HCT116 (cell line): ENCODE measurements at regions not wholly inside any gene's neighbourhood (a gene's known extent, or its start where the extent isn't known, plus 50 kb on each side); places are given as distances from the start of the nearest gene placed in this dataset.

Experiments used
- ATAC-seq: fragments of 200-7000 bp; cut with Tn5 transposase; 2 replicates; pipeline ENCODE4 v1.9.1; 2020; ENCODE audit warnings: mild to moderate bottlenecking, moderate library complexity
- BruUV-seq: library from RNA; stranded (reverse); fragments of 400-500 nt; replicated peaks from 2 replicates; lab custom pipeline; 2021; lab: Mats Ljungman, UMichigan
- CTCF ChIA-PET: fragments of 300-600 bp; sonication (Branson Sonifier 250); formaldehyde crosslinking; loops from one replicate; lab custom pipeline; 2021; ENCODE audit warnings: antibody characterized with exemption; lab: Charles Lee
- POLR2A ChIA-PET: fragments of 300-600, 350-600 bp; sonication (Branson Sonifier 250); formaldehyde crosslinking; loops from one replicate; lab custom pipeline; 2021; ENCODE audit warnings: antibody characterized with exemption; lab: Charles Lee
- RAD21 ChIA-PET, 2 experiments: fragments of 300-600 bp; sonication (Branson Sonifier 250); formaldehyde crosslinking; loops; one replicate each; lab custom pipeline; 2023; ENCODE audit warnings: low total read pairs in 2 of 2; ENCODE audit not compliant: uncharacterized antibody in 2 of 2, unreplicated experiment in 2 of 2, low non-redundant PET in 1 of 2; lab: Charles Lee
- DNase-seq: peaks from one replicate; pipeline ENCODE4 v3.0.0-alpha.2; 2010; ENCODE audit warnings: low read depth, low spot score
- H2AFZ ChIP-seq: fragments of 200-600 bp; shearing (Covaris generic), sonication (generic); 2 replicates; pipeline ENCODE4 v1.6.1; 2017; ENCODE audit warnings: low read depth, mixed run types, mixed read lengths, antibody characterized with exemption, low read length; ENCODE audit not compliant: poor library complexity, severe bottlenecking
- H3K27ac ChIP-seq: 2 replicates; pipeline ENCODE4 v1.5.1; 2012; ENCODE audit warnings: low read depth, low read length
- H3K27me3 ChIP-seq: fragments of 200-600 bp; sonication (generic); 2 replicates; pipeline ENCODE4 v1.6.1; 2016; ENCODE audit warnings: mixed run types, low read length, mixed read lengths; ENCODE audit not compliant: insufficient read depth
- H3K36me3 ChIP-seq, 2 experiments: fragments of 200-500 bp in 1 of 2; fragments of 200-600 bp in 1 of 2; sonication (Bioruptor generic) in 1 of 2; sonication (generic) in 1 of 2; 2 replicates each; pipeline versions ENCODE4 v1.5.1 to v1.6.1; 2014 to 2016; ENCODE audit warnings: low read length in 2 of 2, inconsistent platforms in 1 of 2, mixed read lengths in 1 of 2, mixed run types in 1 of 2; ENCODE audit not compliant: insufficient read depth in 2 of 2, control insufficient read depth in 1 of 2
- H3K4me1 ChIP-seq, 2 experiments: fragments of 200-600 bp in 1 of 2; sonication (generic) in 1 of 2; 2 replicates each; pipeline versions ENCODE4 v1.5.1 to v1.6.1; 2012 to 2017; ENCODE audit warnings: low read length in 2 of 2, inconsistent platforms in 1 of 2, mild to moderate bottlenecking in 1 of 2, mixed read lengths in 1 of 2, mixed run types in 1 of 2, moderate library complexity in 1 of 2; ENCODE audit not compliant: insufficient read depth in 2 of 2, control insufficient read depth in 1 of 2
- H3K4me2 ChIP-seq: fragments of 200-600 bp; sonication (generic); 2 replicates; pipeline ENCODE4 v1.6.1; 2017; ENCODE audit warnings: mixed run types, low read length, mixed read lengths
- H3K4me3 ChIP-seq, 2 experiments: fragments of 200-600 bp in 1 of 2; sonication (generic) in 1 of 2; replicated peaks in 1 of 2; 2 replicates each; pipeline ENCODE4 v1.5.1; 2011 to 2016; ENCODE audit warnings: low read length in 2 of 2, control low read depth in 1 of 2, low read depth in 1 of 2, mild to moderate bottlenecking in 1 of 2, mixed read lengths in 1 of 2, mixed run types in 1 of 2
- H3K79me2 ChIP-seq: fragments of 200-600 bp; sonication (generic); 2 replicates; pipeline ENCODE4 v1.6.1; 2017; ENCODE audit warnings: mild to moderate bottlenecking, mixed run types, low read length, moderate library complexity, mixed read lengths; ENCODE audit not compliant: insufficient read depth
- H3K9ac ChIP-seq: fragments of 200-600 bp; sonication (generic); 2 replicates; pipeline ENCODE4 v1.6.1; 2016; ENCODE audit warnings: low read length, mixed read lengths
- H3K9me2 ChIP-seq: fragments of 200-600 bp; sonication (generic), shearing (Covaris generic); 2 replicates; pipeline ENCODE4 v1.6.1; 2017; ENCODE audit warnings: mixed run types, mild to moderate bottlenecking, moderate library complexity; ENCODE audit not compliant: insufficient read depth
- H3K9me3 ChIP-seq, 2 experiments: fragments of 200-500 bp in 1 of 2; fragments of 200-600 bp in 1 of 2; sonication (Bioruptor generic) in 1 of 2; sonication (generic) in 1 of 2; 2 replicates each; pipeline ENCODE4 v1.6.1; 2014 to 2017; ENCODE audit warnings: low read length in 2 of 2, mixed read lengths in 2 of 2, inconsistent platforms in 1 of 2, low read depth in 1 of 2, mild to moderate bottlenecking in 1 of 2, mixed run types in 1 of 2, moderate library complexity in 1 of 2; ENCODE audit not compliant: control insufficient read depth in 1 of 2, insufficient read depth in 1 of 2
- H4K20me1 ChIP-seq: fragments of 200-600 bp; sonication (generic), shearing (Covaris generic); 2 replicates; pipeline ENCODE4 v1.6.1; 2017; ENCODE audit warnings: mixed run types, mild to moderate bottlenecking, moderate library complexity; ENCODE audit not compliant: insufficient read depth
- CEBPB ChIP-seq: IDR thresholded peaks from 2 replicates; pipeline ENCODE4 v1.6.1; 2012; ENCODE audit warnings: low read depth
- ELF1 ChIP-seq: IDR thresholded peaks from 2 replicates; pipeline ENCODE4 v1.6.1; 2012; ENCODE audit warnings: low read depth, borderline replicate concordance
- EZH2 ChIP-seq: fragments of 200-600 bp; sonication (generic); IDR thresholded peaks from 2 replicates; pipeline ENCODE4 v1.6.1; 2017; ENCODE audit warnings: antibody characterized with exemption, mixed run types
- JUND ChIP-seq: IDR thresholded peaks from 2 replicates; pipeline ENCODE4 v1.6.1; 2012
- POLR2AphosphoS5 ChIP-seq: IDR thresholded peaks from 2 replicates; pipeline ENCODE4 v1.6.1; 2011; ENCODE audit warnings: mild to moderate bottlenecking, low read depth, low read length, moderate library complexity
- RAD21 ChIP-seq: IDR thresholded peaks from 2 replicates; pipeline ENCODE4 v1.6.1; 2012; ENCODE audit warnings: low read depth, mild to moderate bottlenecking
- SIN3A ChIP-seq: IDR thresholded peaks from 2 replicates; pipeline ENCODE4 v1.6.1; 2012; ENCODE audit warnings: low read depth
- SRF ChIP-seq: IDR thresholded peaks from 2 replicates; pipeline ENCODE4 v1.6.1; 2012; ENCODE audit warnings: low read depth
- intact Hi-C: fragments of 100-400 bp; cut with micrococcal nuclease; formaldehyde crosslinking; loops from 2 replicates; pipeline ENCODE4 v1.10.0; 2022
- TF ChIP-seq, protein P1 (sequence below): IDR thresholded peaks from 2 replicates; pipeline ENCODE4 v1.6.1; 2012; ENCODE audit warnings: low read depth
- TF ChIP-seq, protein P2 (sequence below): IDR thresholded peaks from 2 replicates; pipeline ENCODE4 v1.6.1; 2011; ENCODE audit warnings: mild to moderate bottlenecking, low read length, moderate library complexity; ENCODE audit not compliant: insufficient replicate concordance; ENCODE audit errors: extremely low read depth
- TF ChIP-seq, protein P3 (sequence below), 3 experiments: fragments of 200-600 bp in 1 of 3; sonication (generic) in 1 of 3; IDR thresholded peaks in 2 of 3; conservative IDR thresholded peaks in 1 of 3; 2 replicates each; pipeline ENCODE4 v1.5.1; 2012 to 2017; ENCODE audit warnings: low read depth in 2 of 3, low read length in 2 of 3, antibody characterized with exemption in 1 of 3, borderline replicate concordance in 1 of 3, control low read depth in 1 of 3, mild to moderate bottlenecking in 1 of 3, mixed read lengths in 1 of 3, mixed run types in 1 of 3, moderate library complexity in 1 of 3; ENCODE audit not compliant: insufficient read depth in 1 of 3

DNA sequence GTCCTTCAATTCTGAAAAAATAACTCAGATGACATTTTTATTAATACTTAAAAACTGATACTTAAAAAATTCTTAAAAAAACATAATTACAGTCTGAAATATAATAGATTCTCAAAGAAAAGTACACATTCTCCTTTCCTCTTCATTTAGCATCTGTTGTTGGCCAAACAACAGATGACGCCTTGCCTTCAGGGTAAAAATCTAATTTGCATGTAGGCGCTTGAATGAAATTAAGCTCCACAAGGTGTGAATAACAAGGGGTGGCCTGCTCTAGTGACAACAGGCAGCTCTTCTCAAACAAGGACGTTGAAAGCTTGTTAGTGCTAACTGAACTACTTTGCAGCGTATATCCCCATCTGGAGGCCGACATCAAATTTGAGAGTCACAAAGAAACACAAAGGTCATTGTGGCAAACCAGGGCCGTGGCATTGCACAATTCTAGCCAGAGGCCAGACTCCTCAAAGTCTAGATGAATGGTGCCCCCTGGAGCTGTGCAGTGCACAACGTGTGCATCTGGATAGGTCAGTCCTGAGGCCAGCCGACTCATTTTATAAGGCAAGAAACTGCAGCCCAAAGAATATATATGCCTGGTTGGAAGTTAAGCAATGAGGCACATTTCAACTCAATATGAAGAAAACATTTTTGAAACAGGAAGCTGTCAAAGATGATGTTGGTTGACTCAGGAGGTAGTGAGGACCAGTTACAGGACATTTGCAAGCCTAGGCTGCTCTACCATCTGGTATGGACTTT is 459.2 kb upstream of the RUNX1 start (continued):
- TF ChIP-seq, protein P1, sequence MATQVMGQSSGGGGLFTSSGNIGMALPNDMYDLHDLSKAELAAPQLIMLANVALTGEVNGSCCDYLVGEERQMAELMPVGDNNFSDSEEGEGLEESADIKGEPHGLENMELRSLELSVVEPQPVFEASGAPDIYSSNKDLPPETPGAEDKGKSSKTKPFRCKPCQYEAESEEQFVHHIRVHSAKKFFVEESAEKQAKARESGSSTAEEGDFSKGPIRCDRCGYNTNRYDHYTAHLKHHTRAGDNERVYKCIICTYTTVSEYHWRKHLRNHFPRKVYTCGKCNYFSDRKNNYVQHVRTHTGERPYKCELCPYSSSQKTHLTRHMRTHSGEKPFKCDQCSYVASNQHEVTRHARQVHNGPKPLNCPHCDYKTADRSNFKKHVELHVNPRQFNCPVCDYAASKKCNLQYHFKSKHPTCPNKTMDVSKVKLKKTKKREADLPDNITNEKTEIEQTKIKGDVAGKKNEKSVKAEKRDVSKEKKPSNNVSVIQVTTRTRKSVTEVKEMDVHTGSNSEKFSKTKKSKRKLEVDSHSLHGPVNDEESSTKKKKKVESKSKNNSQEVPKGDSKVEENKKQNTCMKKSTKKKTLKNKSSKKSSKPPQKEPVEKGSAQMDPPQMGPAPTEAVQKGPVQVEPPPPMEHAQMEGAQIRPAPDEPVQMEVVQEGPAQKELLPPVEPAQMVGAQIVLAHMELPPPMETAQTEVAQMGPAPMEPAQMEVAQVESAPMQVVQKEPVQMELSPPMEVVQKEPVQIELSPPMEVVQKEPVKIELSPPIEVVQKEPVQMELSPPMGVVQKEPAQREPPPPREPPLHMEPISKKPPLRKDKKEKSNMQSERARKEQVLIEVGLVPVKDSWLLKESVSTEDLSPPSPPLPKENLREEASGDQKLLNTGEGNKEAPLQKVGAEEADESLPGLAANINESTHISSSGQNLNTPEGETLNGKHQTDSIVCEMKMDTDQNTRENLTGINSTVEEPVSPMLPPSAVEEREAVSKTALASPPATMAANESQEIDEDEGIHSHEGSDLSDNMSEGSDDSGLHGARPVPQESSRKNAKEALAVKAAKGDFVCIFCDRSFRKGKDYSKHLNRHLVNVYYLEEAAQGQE: no peak
- TF ChIP-seq ELF1: no peak

DNA sequence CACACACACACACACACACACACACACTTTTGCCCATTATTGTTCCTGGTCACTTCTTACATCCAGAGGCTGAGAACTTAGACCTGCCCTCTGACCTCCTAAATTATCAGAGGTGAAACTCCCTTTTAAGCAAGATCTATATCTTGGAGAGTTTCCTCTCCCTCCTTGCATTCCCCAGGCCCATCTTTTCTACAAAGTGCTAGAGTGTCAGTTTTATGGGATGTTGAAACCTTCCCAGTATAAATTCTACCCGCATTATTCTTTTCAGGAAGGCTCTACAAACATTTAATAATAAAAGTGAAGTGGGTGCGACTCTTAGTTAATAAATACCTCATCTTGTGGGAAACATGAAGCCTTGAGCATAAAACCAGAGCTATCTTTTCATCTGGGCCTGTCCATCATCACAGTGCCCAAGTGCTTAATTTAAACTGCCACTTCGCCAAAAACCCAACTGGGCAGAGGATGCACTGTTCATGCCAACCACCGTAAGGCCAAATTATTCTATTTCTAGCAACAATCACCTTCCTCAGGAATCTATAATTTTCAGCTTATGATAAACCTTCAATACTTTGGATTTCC is 458.2 kb upstream of the RUNX1 start:
- CTCF ChIA-PET: interaction anchor here (0.9 to 2.1 kb wide), 2 partner anchors 762 to 813 kb away, joined by 3 to 11 read pairs; no protein-coding TSS in a partner anchor
- no peak overlapping the region for H2AFZ ChIP-seq
- no peak overlapping the region for H3K9ac ChIP-seq
- no peak overlapping the region for H3K27ac ChIP-seq
- BruUV-seq: no TSS peak
- H3K9me3 ChIP-seq: no peaks in the 10 kb centered on the region
- no peaks in the 10 kb centered on the region for H3K79me2 ChIP-seq
- ATAC-seq (no peak), DNase-seq (no peak)
- H3K36me3 ChIP-seq: no peaks in the 10 kb centered on the region
- intact Hi-C loops: no loop called here
- POLR2A ChIA-PET: no interaction called here
- H3K4me2 ChIP-seq: no peak overlapping the region
- peaks cover 15% of the 10 kb centered on the region; the same call in 1 of the 2 replicates for H3K27me3 ChIP-seq
- H3K4me1 ChIP-seq: peaks cover 0 to 5% of the 10 kb centered on the region in 2 experiments; a peak in 1 of 4 replicates
- H3K9me2 ChIP-seq: no peaks in the 10 kb centered on the region
- RAD21 ChIA-PET: no interaction called here
- H3K4me3 ChIP-seq: no peak overlapping the region
- no peaks in the 10 kb centered on the region for H4K20me1 ChIP-seq
- TF ChIP-seq, protein P2, sequence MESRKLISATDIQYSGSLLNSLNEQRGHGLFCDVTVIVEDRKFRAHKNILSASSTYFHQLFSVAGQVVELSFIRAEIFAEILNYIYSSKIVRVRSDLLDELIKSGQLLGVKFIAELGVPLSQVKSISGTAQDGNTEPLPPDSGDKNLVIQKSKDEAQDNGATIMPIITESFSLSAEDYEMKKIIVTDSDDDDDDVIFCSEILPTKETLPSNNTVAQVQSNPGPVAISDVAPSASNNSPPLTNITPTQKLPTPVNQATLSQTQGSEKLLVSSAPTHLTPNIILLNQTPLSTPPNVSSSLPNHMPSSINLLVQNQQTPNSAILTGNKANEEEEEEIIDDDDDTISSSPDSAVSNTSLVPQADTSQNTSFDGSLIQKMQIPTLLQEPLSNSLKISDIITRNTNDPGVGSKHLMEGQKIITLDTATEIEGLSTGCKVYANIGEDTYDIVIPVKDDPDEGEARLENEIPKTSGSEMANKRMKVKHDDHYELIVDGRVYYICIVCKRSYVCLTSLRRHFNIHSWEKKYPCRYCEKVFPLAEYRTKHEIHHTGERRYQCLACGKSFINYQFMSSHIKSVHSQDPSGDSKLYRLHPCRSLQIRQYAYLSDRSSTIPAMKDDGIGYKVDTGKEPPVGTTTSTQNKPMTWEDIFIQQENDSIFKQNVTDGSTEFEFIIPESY: no peak
- no peak for TF ChIP-seq SRF
- TF ChIP-seq POLR2AphosphoS5: no peak
- no peak for TF ChIP-seq RAD21
- no peak for TF ChIP-seq SIN3A
- TF ChIP-seq ELF1: no peak
- no peak for TF ChIP-seq JUND
- TF ChIP-seq, protein P1: no peak
- no peak for TF ChIP-seq CEBPB
- TF ChIP-seq, protein P3, sequence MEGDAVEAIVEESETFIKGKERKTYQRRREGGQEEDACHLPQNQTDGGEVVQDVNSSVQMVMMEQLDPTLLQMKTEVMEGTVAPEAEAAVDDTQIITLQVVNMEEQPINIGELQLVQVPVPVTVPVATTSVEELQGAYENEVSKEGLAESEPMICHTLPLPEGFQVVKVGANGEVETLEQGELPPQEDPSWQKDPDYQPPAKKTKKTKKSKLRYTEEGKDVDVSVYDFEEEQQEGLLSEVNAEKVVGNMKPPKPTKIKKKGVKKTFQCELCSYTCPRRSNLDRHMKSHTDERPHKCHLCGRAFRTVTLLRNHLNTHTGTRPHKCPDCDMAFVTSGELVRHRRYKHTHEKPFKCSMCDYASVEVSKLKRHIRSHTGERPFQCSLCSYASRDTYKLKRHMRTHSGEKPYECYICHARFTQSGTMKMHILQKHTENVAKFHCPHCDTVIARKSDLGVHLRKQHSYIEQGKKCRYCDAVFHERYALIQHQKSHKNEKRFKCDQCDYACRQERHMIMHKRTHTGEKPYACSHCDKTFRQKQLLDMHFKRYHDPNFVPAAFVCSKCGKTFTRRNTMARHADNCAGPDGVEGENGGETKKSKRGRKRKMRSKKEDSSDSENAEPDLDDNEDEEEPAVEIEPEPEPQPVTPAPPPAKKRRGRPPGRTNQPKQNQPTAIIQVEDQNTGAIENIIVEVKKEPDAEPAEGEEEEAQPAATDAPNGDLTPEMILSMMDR (IDR thresholded peaks at IDR 0.05 in 2 of 3, conservative IDR thresholded peaks at IDR 0.05 in 1 of 3; ENCODE audit: borderline replicate concordance in 1 of 3, insufficient read depth in 1 of 3, low read depth in 2 of 3, low read length in 2 of 3): no peak
- no peak for TF ChIP-seq EZH2
